ENCODE measurements at regions not wholly inside any gene's neighbourhood (a gene's known extent, or its start where the extent isn't known, plus 50 kb on each side); places are given as distances from the start of the nearest gene placed in this dataset.

GRCh38 chr3:161915418-161915750, 418.8 kb downstream of the OTOL1 start:
- Mint-ChIP-seq H3K4me1 (no peaks in the 10 kb centered on the region; a peak in 1 of 4 replicates), H3K36me3 (ENCODE audit: insufficient read depth in 1 of 3, low read depth in 3 of 3) (peaks cover 8 to 18% (median 13%) of the 10 kb centered on the region in 3 experiments; a peak in 6 of 7 replicates), H3K9me3 (peaks cover 18 to 19% of the 10 kb centered on the region in 2 experiments), H3K27ac (no peak overlapping the region), H3K4me3 (no peak overlapping the region), H3K27me3 (ENCODE audit: low read depth) (no peaks in the 10 kb centered on the region)
- Histone ChIP-seq H3K23me2 (ENCODE audit: insufficient read length, low read depth, low read length, poor library complexity, severe bottlenecking) (no peaks in the 10 kb centered on the region), H3K56ac (ENCODE audit: insufficient read length, low read depth, low read length) (no peak overlapping the region), H2BK120ac (ENCODE audit: low read depth, low read length, poor library complexity, severe bottlenecking) (no peak overlapping the region), H3K79me1 (ENCODE audit: insufficient read depth, low read depth, low read length, poor library complexity, severe bottlenecking) (no peaks in the 10 kb centered on the region), H3K27ac (ENCODE audit: insufficient read length, low read depth, low read length) (no peak overlapping the region), H3K79me2 (ENCODE audit: insufficient read depth, low read length) (no peaks in the 10 kb centered on the region), H3K4me2 (ENCODE audit: insufficient read depth, insufficient read length, low read length) (no peak overlapping the region), H3K14ac (ENCODE audit: insufficient read depth, low read length) (no peak overlapping the region), H2BK12ac (ENCODE audit: insufficient read length, low read depth, low read length) (no peak overlapping the region), H3K23ac (ENCODE audit: insufficient read length, low read depth, low read length) (no peak overlapping the region), H4K20me1 (ENCODE audit: control insufficient read depth, insufficient read depth, insufficient read length) (no peaks in the 10 kb centered on the region), H3K9ac (ENCODE audit: extremely low read depth, insufficient read length, low read length) (no peak overlapping the region), H3K4me1 (ENCODE audit: insufficient read depth, low read length) (no peaks in the 10 kb centered on the region), H4K5ac (ENCODE audit: insufficient read length, low read depth, low read length) (no peak overlapping the region), H2AFZ (ENCODE audit: low read length) (no peak overlapping the region), H4K91ac (ENCODE audit: insufficient read length, low read depth, low read length) (no peak overlapping the region), H2BK20ac (ENCODE audit: low read depth, low read length, poor library complexity, severe bottlenecking) (no peak overlapping the region), H3K4ac (ENCODE audit: low read depth, low read length) (no peak overlapping the region), H2AK5ac (ENCODE audit: insufficient read length, low read length) (no peak overlapping the region), H2BK5ac (ENCODE audit: insufficient read length, low read length) (no peak overlapping the region), H4K8ac (replicated peaks; ENCODE audit: insufficient read length, low read depth, low read length) (no peak overlapping the region), H2BK15ac (ENCODE audit: low read depth, low read length) (no peak overlapping the region), H3T11ph (ENCODE audit: low read length) (no peak overlapping the region), H3K27me3 (ENCODE audit: insufficient read depth, low read length) (no peaks in the 10 kb centered on the region), H3K18ac (ENCODE audit: insufficient read length, low read depth, low read length) (no peak overlapping the region), H3K9me3 (ENCODE audit: control insufficient read depth, low read depth, low read length) (no peaks in the 10 kb centered on the region)
- DNase-seq = no peak
- no CpG with 5 or more reads among the region's 4 CpGs for WGBS (ENCODE audit: extremely low coverage, insufficient read length, low lambda C conversion rate)
- TF ChIP-seq CTCF (conservative IDR thresholded peaks at IDR 0.05) = no peak

Data from H9 (cell line).